ENCODE measurements at regions not wholly inside any gene's neighbourhood (a gene's known extent, or its start where the extent isn't known, plus 50 kb on each side); places are given as distances from the start of the nearest gene placed in this dataset.

DNA sequence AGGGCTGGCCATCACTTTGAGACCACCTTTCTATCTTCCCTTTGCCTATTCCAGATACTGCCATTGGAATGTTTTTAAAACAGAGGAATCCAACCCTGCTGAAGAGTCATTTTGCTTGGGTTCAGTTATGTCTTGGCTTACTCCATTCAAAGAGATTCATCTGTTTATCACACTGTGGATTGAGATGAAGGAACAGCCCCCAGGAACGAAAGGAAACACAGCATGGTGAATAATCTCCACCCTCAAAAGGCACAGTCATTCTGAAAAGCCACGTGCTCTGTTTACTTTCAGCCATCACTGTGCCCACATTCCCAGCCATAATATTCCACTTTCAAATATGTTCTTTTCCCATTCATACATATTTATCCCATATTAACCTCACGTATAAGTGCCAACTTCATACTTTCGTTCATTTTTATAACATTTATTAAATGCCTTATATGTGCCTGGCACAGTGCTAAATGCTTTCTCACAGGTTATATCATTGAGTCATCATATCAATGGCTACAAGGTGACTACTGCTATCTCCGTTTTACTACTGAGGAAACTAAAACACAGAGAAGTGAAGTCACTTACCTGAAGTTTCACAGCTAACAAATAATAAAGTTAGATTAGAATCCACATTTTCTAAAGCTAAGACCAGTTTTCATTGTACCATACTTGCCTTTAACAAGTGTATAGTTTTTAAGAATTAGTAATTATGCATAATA is 143.6 kb downstream of the OSR1 start:
- DNase-seq (ENCODE audit: low spot score): no peak
- H3K9ac ChIP-seq (ENCODE audit: low read depth in 1 of 2, low read length in 2 of 2): no peak overlapping the region
- H3K4me1 ChIP-seq (ENCODE audit: control insufficient read depth in 4 of 4, insufficient read depth in 4 of 4, low read length in 3 of 4): no peaks in the 10 kb centered on the region
- 87% methylated on average over 5 of the region's 5 CpGs for WGBS
- H3K36me3 ChIP-seq (ENCODE audit: control insufficient read depth in 4 of 4, insufficient read depth in 3 of 4, low read depth in 1 of 4, low read length in 3 of 4): no peaks in the 10 kb centered on the region
- no peak overlapping the region for H3K27ac ChIP-seq (ENCODE audit: low read depth in 1 of 2, low read length in 2 of 2)
- no peak overlapping the region for H3K4me3 ChIP-seq (ENCODE audit: low read depth in 1 of 3, low read length in 3 of 3)
- TF ChIP-seq RAD21 (IDR thresholded peaks at IDR 0.05) (no peak), SP1 (IDR thresholded peaks at IDR 0.05) (no peak), HNF4G (IDR thresholded peaks at IDR 0.05) (no peak), JUND (IDR thresholded peaks at IDR 0.05) (no peak), EGR1 (IDR thresholded peaks at IDR 0.05; ENCODE audit: low read depth in 2 of 2) (no peak), ATF3 (IDR thresholded peaks at IDR 0.05) (no peak), GABPA (IDR thresholded peaks at IDR 0.05 in 1 of 2, conservative IDR thresholded peaks at IDR 0.05 in 1 of 2) (no peak), YY1 (IDR thresholded peaks at IDR 0.05) (no peak), TAF1 (conservative IDR thresholded peaks at IDR 0.05) (no peak), NR2F2 (IDR thresholded peaks at IDR 0.05) (no peak), HNF4A (conservative IDR thresholded peaks at IDR 0.05) (no peak), FOXA2 (IDR thresholded peaks at IDR 0.05) (no peak), RXRA (IDR thresholded peaks at IDR 0.05) (no peak), FOXA1 (IDR thresholded peaks at IDR 0.05) (no peak), REST (IDR thresholded peaks at IDR 0.05) (no peak)
- TF ChIP-seq, protein P1, sequence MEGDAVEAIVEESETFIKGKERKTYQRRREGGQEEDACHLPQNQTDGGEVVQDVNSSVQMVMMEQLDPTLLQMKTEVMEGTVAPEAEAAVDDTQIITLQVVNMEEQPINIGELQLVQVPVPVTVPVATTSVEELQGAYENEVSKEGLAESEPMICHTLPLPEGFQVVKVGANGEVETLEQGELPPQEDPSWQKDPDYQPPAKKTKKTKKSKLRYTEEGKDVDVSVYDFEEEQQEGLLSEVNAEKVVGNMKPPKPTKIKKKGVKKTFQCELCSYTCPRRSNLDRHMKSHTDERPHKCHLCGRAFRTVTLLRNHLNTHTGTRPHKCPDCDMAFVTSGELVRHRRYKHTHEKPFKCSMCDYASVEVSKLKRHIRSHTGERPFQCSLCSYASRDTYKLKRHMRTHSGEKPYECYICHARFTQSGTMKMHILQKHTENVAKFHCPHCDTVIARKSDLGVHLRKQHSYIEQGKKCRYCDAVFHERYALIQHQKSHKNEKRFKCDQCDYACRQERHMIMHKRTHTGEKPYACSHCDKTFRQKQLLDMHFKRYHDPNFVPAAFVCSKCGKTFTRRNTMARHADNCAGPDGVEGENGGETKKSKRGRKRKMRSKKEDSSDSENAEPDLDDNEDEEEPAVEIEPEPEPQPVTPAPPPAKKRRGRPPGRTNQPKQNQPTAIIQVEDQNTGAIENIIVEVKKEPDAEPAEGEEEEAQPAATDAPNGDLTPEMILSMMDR (IDR thresholded peaks at IDR 0.05; ENCODE audit: low read depth, low read length, missing input control): no peak
- TF ChIP-seq, protein P2, sequence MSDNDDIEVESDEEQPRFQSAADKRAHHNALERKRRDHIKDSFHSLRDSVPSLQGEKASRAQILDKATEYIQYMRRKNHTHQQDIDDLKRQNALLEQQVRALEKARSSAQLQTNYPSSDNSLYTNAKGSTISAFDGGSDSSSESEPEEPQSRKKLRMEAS (IDR thresholded peaks at IDR 0.05): no peak
- TF ChIP-seq, protein P3, sequence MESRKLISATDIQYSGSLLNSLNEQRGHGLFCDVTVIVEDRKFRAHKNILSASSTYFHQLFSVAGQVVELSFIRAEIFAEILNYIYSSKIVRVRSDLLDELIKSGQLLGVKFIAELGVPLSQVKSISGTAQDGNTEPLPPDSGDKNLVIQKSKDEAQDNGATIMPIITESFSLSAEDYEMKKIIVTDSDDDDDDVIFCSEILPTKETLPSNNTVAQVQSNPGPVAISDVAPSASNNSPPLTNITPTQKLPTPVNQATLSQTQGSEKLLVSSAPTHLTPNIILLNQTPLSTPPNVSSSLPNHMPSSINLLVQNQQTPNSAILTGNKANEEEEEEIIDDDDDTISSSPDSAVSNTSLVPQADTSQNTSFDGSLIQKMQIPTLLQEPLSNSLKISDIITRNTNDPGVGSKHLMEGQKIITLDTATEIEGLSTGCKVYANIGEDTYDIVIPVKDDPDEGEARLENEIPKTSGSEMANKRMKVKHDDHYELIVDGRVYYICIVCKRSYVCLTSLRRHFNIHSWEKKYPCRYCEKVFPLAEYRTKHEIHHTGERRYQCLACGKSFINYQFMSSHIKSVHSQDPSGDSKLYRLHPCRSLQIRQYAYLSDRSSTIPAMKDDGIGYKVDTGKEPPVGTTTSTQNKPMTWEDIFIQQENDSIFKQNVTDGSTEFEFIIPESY (IDR thresholded peaks at IDR 0.05): no peak
- H3K27me3 ChIP-seq (ENCODE audit: control insufficient read depth in 4 of 4, insufficient read depth in 4 of 4, low read length in 3 of 4): no peaks in the 10 kb centered on the region
- no peaks in the 10 kb centered on the region for H3K9me3 ChIP-seq (ENCODE audit: control insufficient read depth in 4 of 4, low read length in 3 of 4)

All from liver (tissue), 8 donors.